ENCODE measurements at regions not wholly inside any gene's neighbourhood (a gene's known extent, or its start where the extent isn't known, plus 50 kb on each side); places are given as distances from the start of the nearest gene placed in this dataset.

DNA sequence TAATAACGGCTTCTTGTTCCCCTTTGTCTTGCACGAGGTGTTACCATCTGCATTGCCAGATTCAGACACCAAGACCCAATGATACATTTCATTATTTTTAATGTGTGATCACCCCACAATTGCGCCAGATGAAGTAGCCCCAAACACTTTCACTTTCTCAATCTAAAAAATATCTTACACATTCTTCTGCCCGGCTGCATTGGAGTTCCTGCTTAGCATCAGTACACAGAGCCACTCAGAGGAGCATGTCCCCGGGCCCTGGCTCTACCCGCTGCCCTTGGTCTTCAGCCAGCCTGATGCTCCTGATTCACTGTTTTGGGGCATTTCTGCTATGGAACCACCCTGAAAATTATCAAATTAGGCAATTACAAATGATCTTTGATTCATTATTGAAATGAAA lies 66.0 kb upstream of the TENM3 start:
- DNase-seq, result no peak

GRCh38 chr4:182179105-182179504 lies 64.1 kb upstream of the TENM3 start:
- no peak for DNase-seq

- DNase-seq, result no peak
These were observed 63.5 kb upstream of the TENM3 start for GRCh38 chr4:182179751-182180150.

DNA sequence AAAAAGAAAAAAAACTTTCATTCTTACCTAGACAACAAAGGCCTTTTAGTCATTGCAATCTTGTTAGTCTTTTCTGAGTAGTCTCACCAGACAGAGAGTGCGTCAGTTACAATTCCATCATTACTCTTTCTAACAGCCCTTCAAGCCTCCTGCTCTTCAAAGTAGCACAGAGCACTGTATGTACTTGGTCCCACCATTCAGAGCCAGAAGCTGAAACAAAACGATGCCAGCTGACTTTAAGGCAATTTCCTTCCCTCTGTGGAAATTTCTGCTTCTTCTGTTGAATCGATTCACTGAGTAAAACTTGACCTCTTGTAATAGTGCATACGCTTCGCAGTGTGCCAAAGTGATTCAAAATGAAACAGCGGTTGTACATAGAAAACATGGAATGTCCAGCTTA lies 57.7 kb upstream of the TENM3 start:
- DNase-seq, result no peak

DNA sequence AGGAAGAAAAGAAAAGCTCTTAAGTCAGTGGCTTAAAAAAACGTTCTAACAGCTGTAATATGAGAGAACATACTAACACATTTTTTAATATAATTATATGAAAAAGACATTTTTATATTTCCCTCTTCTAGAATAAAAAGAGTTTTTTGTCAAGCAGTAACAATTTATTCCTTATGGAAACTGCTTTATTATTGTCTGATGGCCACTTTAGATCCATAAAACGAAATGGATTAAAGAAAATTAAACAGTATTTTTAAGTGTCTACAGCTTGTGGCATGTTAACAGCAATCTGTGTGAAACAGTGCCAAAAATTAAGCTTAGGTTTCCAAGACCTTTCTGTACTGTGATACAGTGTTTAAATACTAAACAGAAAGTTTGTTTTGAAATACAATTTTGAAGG lies 55.5 kb upstream of the TENM3 start:
- no peak for DNase-seq

DNA sequence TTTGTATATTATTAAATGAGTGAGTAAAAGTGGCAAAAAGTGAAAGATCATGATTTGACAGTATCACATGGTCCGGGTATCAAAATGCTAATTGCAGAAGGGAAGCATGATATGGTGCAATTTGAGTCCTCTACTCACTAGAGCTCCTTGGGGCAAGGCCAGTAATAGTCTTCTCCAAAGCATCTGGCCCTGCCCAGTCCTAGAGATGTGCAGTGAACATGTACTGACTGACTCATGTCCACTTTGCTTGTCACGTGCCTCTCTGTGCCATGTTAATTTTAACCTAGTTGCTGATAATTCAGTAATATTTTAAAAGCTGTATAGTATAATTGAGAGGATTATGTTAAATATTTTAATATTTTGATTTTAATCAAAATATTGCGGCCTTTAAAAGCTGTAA lies 54.6 kb upstream of the TENM3 start:
- DNase-seq, result no peak

DNA sequence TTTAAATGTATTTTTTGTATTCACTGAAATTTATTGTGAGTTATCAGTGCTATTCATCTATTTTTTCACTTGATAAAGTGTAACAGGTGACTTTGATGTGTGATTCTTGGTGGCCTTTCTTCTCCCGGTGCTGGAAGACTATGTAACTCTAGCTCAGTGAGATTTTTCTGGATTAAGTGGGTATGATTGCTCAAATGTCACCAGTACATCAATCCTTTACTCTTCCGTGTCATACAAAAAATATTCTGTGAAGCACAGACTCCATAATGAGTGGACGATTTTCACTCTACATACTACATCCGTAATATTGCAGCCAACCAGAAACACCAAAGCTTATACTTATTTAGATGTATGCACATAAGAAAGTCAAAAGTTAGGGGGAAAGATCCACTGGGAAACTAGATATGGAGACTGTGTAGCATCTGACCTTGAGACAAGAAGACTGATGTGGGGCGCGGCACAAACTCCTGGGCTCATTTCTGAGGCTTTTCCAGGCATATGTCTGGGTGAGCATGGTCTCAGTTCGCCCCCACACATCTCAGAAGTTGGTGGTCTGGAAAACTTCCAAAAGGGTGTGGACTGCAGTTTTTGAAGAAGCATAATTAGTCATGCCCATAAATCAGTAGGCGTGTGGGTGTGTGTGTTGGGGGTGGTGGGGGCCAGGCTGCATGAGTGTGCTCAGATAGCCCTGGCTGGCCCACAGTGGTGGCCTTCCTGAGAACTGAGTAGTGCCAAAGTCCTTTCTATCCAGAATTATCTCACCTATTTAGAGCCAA lies 53.9 kb upstream of the TENM3 start:
- no peak for DNase-seq

- no peak for DNase-seq
These were observed 52.9 kb upstream of the TENM3 start for GRCh38 chr4:182190306-182190705.

- no peak for DNase-seq
These were observed 50.6 kb upstream of the TENM3 start for GRCh38 chr4:182192511-182193181.

DNA sequence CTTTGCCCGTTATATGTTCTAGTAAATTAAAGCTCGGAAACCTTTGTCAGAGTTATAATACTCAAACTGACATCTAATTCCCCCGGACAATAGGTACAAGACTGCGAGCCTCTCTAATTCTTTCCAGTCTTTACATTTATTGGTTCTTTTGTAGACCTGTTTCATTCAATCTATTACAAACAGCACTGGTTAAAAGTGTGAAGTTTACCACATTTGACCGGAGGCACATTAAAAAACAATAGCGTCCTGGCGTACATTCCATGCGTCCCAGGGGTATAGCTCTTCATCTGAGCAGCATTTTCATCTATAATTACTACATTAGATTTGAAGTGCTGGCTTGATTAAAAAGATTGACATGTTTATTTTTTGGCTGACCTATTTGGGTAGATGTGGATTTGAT lies 49.9 kb upstream of the TENM3 start:
- no peak for DNase-seq

Measured in activated T-cell treated with anti-CD3 and anti-CD28 coated beads, Interleukin-2, amount 50 U/mL, for 1 hour (primary cell).